Lung (tissue), 11 donors: ENCODE measurements at regions not wholly inside any gene's neighbourhood (a gene's known extent, or its start where the extent isn't known, plus 50 kb on each side); places are given as distances from the start of the nearest gene placed in this dataset.

Experiments
- ATAC-seq: fragments of 200-7000 bp; cut with Tn5 transposase; one replicate; pipeline ENCODE4 v1.9.1; 2020; ENCODE audit warnings: moderate number of reproducible peaks; ENCODE audit not compliant: insufficient read depth, low FRiP score
- DNase-seq, 3 donors: peaks; one replicate each; pipeline ENCODE4 v3.0.0-alpha.2; 2013 to 2017
- H3K27ac ChIP-seq, 2 donors: one replicate each; pipeline ENCODE4 v1.5.1; 2013; ENCODE audit warnings: mild to moderate bottlenecking in 2 of 2, moderate library complexity in 2 of 2, control low read depth in 1 of 2, inconsistent platforms in 1 of 2, low read depth in 1 of 2, low read length in 1 of 2
- H3K27me3 ChIP-seq, 3 donors: one replicate each; pipeline ENCODE4 v1.5.1; 2013; ENCODE audit warnings: low read length in 2 of 3; ENCODE audit not compliant: control insufficient read depth in 3 of 3, insufficient read depth in 3 of 3
- H3K36me3 ChIP-seq, 4 donors: one replicate each; pipeline ENCODE4 v1.5.1; 2013; ENCODE audit warnings: low read length in 4 of 4, mild to moderate bottlenecking in 1 of 4, moderate library complexity in 1 of 4; ENCODE audit not compliant: control insufficient read depth in 4 of 4, insufficient read depth in 4 of 4
- H3K4me1 ChIP-seq, 5 donors: one replicate each; pipeline ENCODE4 v1.5.1; 2013; ENCODE audit warnings: low read length in 5 of 5, mild to moderate bottlenecking in 2 of 5, moderate library complexity in 1 of 5; ENCODE audit not compliant: control insufficient read depth in 5 of 5, insufficient read depth in 5 of 5
- H3K4me3 ChIP-seq: one replicate; pipeline ENCODE4 v1.5.1; 2013; ENCODE audit warnings: mild to moderate bottlenecking, control low read depth, moderate library complexity
- H3K9ac ChIP-seq, 2 donors: one replicate each; pipeline ENCODE4 v1.5.1; 2013; ENCODE audit warnings: low read length in 2 of 2, control low read depth in 1 of 2; ENCODE audit not compliant: insufficient read depth in 1 of 2
- H3K9me3 ChIP-seq, 4 donors: one replicate each; pipeline ENCODE4 v1.5.1; 2013; ENCODE audit warnings: low read length in 3 of 4, mild to moderate bottlenecking in 1 of 4, moderate library complexity in 1 of 4; ENCODE audit not compliant: control insufficient read depth in 4 of 4, insufficient read depth in 3 of 4
- WGBS, 2 donors: extraction: QIAGEN DNeasy Blood & Tissue Kit; methylation state at CpG; one replicate each; pipeline ENCODE4 v1.1.7; 2013; 5-methylcytosine and 5-hydroxymethylcytosine counted together
- TF ChIP-seq, protein P1 (sequence below): IDR thresholded peaks from 2 replicates; pipeline ENCODE4 v1.5.1; 2012; ENCODE audit warnings: mild to moderate bottlenecking; ENCODE audit errors: control extremely low read depth, extremely low read depth
- donor health status: control.
- donor health status: control.
- donor health status: Bipolar disorder and iron deficiency.
- donor health status: healthy.
- donor health status: DM: yes; HTN: yes; CAD: no.

DNA sequence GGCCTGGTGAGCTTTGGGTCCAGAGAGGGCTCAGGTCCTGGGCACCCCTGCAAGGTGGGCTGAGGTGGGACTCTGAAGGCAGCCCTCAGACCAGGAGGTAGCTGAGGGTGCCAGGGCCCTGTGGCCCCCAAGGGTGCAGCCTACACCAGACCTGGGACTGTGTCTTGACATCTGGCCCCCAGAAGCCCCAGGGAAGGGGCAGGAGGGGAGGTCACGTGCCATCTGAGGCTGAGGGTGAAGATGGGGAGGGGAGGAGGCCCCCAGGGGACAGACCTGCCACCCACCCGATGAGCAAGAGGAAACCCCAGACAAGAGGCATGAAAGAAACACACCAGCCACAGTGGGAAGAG lies 520.2 kb downstream of the BRD1 start:
- H3K27ac ChIP-seq: no peak overlapping the region
- H3K36me3 ChIP-seq: no peaks in the 10 kb centered on the region
- no peak overlapping the region for H3K9ac ChIP-seq
- H3K27me3 ChIP-seq: peaks cover under 1 to 16% (median 6%) of the 10 kb centered on the region in 3 donors
- ATAC-seq (no peak), DNase-seq (peak in 1 of 3 donors; percentile 1)
- no peak overlapping the region for H3K4me3 ChIP-seq
- H3K4me1 ChIP-seq: no peaks in the 10 kb centered on the region
- peaks cover 0 to 2% (median 0%) of the 10 kb centered on the region in 4 donors for H3K9me3 ChIP-seq
- WGBS, 2 donors: 68 to 79% methylated on average over 2 of the region's 2 CpGs
- TF ChIP-seq, protein P1, sequence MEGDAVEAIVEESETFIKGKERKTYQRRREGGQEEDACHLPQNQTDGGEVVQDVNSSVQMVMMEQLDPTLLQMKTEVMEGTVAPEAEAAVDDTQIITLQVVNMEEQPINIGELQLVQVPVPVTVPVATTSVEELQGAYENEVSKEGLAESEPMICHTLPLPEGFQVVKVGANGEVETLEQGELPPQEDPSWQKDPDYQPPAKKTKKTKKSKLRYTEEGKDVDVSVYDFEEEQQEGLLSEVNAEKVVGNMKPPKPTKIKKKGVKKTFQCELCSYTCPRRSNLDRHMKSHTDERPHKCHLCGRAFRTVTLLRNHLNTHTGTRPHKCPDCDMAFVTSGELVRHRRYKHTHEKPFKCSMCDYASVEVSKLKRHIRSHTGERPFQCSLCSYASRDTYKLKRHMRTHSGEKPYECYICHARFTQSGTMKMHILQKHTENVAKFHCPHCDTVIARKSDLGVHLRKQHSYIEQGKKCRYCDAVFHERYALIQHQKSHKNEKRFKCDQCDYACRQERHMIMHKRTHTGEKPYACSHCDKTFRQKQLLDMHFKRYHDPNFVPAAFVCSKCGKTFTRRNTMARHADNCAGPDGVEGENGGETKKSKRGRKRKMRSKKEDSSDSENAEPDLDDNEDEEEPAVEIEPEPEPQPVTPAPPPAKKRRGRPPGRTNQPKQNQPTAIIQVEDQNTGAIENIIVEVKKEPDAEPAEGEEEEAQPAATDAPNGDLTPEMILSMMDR: no peak

DNA sequence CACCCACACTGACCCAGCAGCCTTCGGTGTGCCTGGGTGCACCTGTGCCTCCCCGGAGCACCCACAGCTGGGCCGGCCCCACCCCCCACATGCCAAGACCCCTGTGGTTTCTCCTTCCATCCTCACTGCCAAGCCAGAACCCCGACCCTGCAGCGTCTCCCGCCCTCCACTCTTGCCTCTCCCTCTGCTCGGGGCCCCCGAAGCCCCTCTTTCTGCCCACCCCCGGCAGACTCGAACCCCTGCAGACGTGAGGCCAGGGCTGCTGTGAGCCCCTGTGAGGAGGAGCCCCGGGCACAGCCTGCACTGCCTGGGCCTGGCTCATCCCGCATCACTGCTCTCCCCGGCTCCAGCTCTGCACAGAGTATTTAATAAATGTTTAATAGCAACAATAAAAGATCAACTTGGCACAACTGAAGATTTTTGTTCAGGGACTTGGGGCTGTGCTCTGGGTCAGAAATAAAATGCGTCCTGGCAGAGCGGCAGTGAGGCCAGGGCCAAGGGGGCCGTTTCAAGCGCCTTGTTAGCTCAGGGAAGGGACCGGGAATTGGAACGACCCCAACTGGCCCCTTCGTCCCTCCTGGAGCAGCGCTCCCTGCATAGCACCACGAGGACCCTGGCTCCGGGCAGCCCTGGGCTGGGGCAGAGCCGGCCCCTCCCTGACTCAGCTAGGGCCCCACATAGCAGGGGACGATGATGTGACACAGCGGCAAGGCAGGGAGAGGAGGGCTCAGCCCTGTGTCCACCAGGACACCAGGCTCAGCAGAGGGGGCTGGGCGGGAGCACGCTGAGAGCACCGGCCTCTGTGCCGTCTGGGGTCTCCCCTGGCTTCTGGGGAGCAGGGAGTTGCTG lies 520.8 kb downstream of the BRD1 start:
- Histone ChIP-seq H3K9me3 (peaks cover 0 to 2% (median 0%) of the 10 kb centered on the region in 4 donors), H3K9ac (no peak overlapping the region), H3K4me1 (no peaks in the 10 kb centered on the region), H3K27ac (no peak overlapping the region), H3K36me3 (no peaks in the 10 kb centered on the region), H3K4me3 (no peak overlapping the region), H3K27me3 (peaks cover 0 to 16% (median 6%) of the 10 kb centered on the region in 3 donors)
- ATAC-seq (no peak), DNase-seq (peak; percentile 1 to 8 (median 4))
- TF ChIP-seq, protein P1: no peak
- 73 to 82% methylated on average over 31 of the region's 31 CpGs for WGBS, 2 donors

DNA sequence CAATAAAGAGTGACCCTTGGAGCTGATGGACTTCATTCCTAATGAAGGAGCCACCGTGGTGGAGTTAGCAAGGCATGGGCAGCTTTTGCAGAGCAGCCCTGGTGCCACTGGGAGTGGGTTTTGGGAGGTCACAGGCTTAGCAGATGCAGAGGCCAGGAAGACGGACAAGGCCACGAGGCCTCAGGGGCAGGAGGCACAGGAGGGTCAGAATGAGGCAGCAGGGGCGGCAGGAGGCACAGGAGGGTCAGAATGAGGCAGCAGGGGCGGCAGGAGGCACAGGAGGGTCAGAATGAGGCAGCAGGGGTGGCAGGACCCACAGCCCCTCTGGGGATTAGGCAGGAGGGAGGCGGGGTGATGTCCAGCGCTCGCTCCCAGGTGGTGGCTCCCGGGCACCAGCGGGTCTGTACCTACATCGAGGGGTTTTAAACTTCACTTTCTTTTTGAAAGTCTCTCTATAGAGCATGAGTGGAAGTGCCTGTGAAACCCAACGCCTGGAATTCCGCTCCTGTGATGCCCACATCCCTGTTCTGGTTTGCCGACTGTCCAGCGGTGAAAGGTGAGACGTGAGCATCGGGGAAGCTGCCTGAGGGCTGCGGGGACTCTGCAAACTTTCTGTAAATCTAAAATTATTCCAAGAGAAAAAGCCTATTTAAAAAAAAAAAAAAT lies 521.6 kb downstream of the BRD1 start:
- WGBS, 2 donors: 80 to 84% methylated on average over 18 of the region's 18 CpGs

More for the DNA sequence above, 521.6 kb downstream of the BRD1 start:
- Histone ChIP-seq H3K36me3 (no peaks in the 10 kb centered on the region), H3K9ac (no peak overlapping the region), H3K4me3 (no peak overlapping the region), H3K27me3 (peaks cover 0 to 16% (median 6%) of the 10 kb centered on the region in 3 donors), H3K4me1 (no peaks in the 10 kb centered on the region), H3K9me3 (peaks cover 0 to 2% (median 0%) of the 10 kb centered on the region in 4 donors), H3K27ac (no peak overlapping the region)
- TF ChIP-seq, protein P1: no peak
- ATAC-seq (no peak), DNase-seq (peak in 1 of 3 donors; percentile 2)
